HL-60 (cell line): ENCODE measurements at regions not wholly inside any gene's neighbourhood (a gene's known extent, or its start where the extent isn't known, plus 50 kb on each side); places are given as distances from the start of the nearest gene placed in this dataset.

ENCODE experiments used
- CTCF ChIP-seq: IDR thresholded peaks from one replicate; pipeline ENCODE4 v1.5.1; 2011; ENCODE audit warnings: low read length, control low read depth, inconsistent platforms; ENCODE audit not compliant: insufficient read depth
- POLR2AphosphoS5 ChIP-seq: IDR thresholded peaks from 2 replicates; pipeline ENCODE4 v1.6.1; 2012; ENCODE audit warnings: low read depth
- SPI1 ChIP-seq: IDR thresholded peaks from 2 replicates; pipeline ENCODE4 v1.6.1; 2012; ENCODE audit warnings: low read depth, mild to moderate bottlenecking, borderline replicate concordance
- TF ChIP-seq, protein P1 (sequence below): IDR thresholded peaks from 2 replicates; pipeline ENCODE4 v1.6.1; 2012; ENCODE audit warnings: low read depth; ENCODE audit not compliant: insufficient replicate concordance

- TF ChIP-seq SPI1 (no peak), CTCF (no peak), POLR2AphosphoS5 (no peak)
- TF ChIP-seq, protein P1, sequence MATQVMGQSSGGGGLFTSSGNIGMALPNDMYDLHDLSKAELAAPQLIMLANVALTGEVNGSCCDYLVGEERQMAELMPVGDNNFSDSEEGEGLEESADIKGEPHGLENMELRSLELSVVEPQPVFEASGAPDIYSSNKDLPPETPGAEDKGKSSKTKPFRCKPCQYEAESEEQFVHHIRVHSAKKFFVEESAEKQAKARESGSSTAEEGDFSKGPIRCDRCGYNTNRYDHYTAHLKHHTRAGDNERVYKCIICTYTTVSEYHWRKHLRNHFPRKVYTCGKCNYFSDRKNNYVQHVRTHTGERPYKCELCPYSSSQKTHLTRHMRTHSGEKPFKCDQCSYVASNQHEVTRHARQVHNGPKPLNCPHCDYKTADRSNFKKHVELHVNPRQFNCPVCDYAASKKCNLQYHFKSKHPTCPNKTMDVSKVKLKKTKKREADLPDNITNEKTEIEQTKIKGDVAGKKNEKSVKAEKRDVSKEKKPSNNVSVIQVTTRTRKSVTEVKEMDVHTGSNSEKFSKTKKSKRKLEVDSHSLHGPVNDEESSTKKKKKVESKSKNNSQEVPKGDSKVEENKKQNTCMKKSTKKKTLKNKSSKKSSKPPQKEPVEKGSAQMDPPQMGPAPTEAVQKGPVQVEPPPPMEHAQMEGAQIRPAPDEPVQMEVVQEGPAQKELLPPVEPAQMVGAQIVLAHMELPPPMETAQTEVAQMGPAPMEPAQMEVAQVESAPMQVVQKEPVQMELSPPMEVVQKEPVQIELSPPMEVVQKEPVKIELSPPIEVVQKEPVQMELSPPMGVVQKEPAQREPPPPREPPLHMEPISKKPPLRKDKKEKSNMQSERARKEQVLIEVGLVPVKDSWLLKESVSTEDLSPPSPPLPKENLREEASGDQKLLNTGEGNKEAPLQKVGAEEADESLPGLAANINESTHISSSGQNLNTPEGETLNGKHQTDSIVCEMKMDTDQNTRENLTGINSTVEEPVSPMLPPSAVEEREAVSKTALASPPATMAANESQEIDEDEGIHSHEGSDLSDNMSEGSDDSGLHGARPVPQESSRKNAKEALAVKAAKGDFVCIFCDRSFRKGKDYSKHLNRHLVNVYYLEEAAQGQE: no peak
These were observed 970.2 kb upstream of the COX7C start for GRCh38 chr5:85647349-85648127.
